C4-2B (cell line): ENCODE measurements at regions not wholly inside any gene's neighbourhood (a gene's known extent, or its start where the extent isn't known, plus 50 kb on each side); places are given as distances from the start of the nearest gene placed in this dataset.

Experiments used
- H3K27ac ChIP-seq: fragments of 450-650 bp; 2 replicates; pipeline ENCODE4 v1.5.1; 2017
- ZFX ChIP-seq: fragments of 450-650 bp; IDR thresholded peaks from 2 replicates; pipeline ENCODE4 v1.6.1; 2017
- TF ChIP-seq, protein P1 (sequence below): fragments of 450-650 bp; conservative IDR thresholded peaks from 2 replicates; pipeline ENCODE4 v1.5.1; 2017; ENCODE audit warnings: mild to moderate bottlenecking

GRCh38 chr12:19700969-19701368 is 261.7 kb downstream of the AEBP2 start:
- TF ChIP-seq, protein P1, sequence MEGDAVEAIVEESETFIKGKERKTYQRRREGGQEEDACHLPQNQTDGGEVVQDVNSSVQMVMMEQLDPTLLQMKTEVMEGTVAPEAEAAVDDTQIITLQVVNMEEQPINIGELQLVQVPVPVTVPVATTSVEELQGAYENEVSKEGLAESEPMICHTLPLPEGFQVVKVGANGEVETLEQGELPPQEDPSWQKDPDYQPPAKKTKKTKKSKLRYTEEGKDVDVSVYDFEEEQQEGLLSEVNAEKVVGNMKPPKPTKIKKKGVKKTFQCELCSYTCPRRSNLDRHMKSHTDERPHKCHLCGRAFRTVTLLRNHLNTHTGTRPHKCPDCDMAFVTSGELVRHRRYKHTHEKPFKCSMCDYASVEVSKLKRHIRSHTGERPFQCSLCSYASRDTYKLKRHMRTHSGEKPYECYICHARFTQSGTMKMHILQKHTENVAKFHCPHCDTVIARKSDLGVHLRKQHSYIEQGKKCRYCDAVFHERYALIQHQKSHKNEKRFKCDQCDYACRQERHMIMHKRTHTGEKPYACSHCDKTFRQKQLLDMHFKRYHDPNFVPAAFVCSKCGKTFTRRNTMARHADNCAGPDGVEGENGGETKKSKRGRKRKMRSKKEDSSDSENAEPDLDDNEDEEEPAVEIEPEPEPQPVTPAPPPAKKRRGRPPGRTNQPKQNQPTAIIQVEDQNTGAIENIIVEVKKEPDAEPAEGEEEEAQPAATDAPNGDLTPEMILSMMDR: no peak
- no peak for TF ChIP-seq ZFX
- H3K27ac ChIP-seq: no peak overlapping the region

- H3K27ac ChIP-seq: no peak overlapping the region
- TF ChIP-seq, protein P1: no peak
- TF ChIP-seq ZFX: no peak
These were observed 265.7 kb downstream of the AEBP2 start for GRCh38 chr12:19704966-19705365.

DNA sequence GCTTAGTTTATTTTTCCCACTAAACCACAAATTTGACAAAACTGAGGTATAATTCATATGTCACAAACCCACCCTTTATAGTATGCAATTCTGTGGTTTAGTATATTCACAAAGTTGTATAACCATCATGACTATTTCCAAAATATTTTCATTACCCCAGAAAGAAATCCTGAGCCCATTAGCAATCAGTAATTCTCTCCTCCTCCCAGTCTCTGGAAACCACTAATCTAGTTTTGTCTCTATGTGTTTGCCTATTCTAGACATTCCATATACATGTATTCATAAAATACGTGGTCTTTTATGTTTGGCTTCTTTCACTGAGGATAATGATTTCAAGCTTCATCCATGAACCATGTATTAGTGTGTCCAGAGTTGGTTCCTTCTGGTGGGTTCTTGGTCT is 267.6 kb downstream of the AEBP2 start:
- H3K27ac ChIP-seq: no peak overlapping the region
- TF ChIP-seq, protein P1: no peak
- TF ChIP-seq ZFX: no peak

- H3K27ac ChIP-seq: no peak overlapping the region
- TF ChIP-seq ZFX: no peak
- TF ChIP-seq, protein P1: peak; percentile 27
These were observed 268.7 kb downstream of the AEBP2 start for GRCh38 chr12:19707948-19708409.

- TF ChIP-seq, protein P1: no peak
- TF ChIP-seq ZFX: no peak
- no peak overlapping the region for H3K27ac ChIP-seq
These were observed 270.6 kb downstream of the AEBP2 start for GRCh38 chr12:19709889-19710288.

GRCh38 chr12:19710811-19711793 is 271.8 kb downstream of the AEBP2 start:
- no peak overlapping the region for H3K27ac ChIP-seq
- no peak for TF ChIP-seq ZFX
- TF ChIP-seq, protein P1: no peak

DNA sequence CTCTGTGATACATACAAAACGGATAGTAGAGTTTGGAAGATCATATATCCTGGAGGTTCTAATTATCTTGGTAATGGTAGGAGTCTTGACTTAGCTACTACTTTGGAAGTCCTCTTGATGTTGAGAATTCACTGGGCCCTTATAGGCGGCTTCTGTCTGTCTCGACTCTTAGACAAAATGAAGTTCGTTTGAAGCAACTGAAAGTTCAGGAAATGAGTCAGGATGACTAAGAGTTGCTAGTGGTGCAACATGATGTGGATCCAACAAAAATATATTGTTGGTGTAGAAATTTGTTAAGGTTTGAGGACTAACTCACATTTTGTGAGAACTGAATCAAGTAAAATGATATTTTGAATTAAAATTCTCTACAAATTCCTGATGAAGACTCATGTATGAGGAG is 272.7 kb downstream of the AEBP2 start:
- TF ChIP-seq, protein P1: no peak
- TF ChIP-seq ZFX: no peak
- no peak overlapping the region for H3K27ac ChIP-seq
